NB4 (cell line): ENCODE measurements at regions not wholly inside any gene's neighbourhood (a gene's known extent, or its start where the extent isn't known, plus 50 kb on each side); places are given as distances from the start of the nearest gene placed in this dataset.
"Not testable (repeated sequence)": the region's sequence is repeated elsewhere in the genome, so short reads cannot be mapped to it uniquely, and the experiment has no call there.

Experiments used
- DNase-seq: peaks from one replicate; pipeline ENCODE4 v3.0.0; 2010; ENCODE audit warnings: low read depth
- H3K4me3 ChIP-seq: one replicate; pipeline ENCODE4 v1.5.1; 2011; ENCODE audit warnings: mild to moderate bottlenecking, low read depth, low read length, moderate library complexity
- CTCF ChIP-seq: IDR thresholded peaks from one replicate; pipeline ENCODE4 v1.5.1; 2012; ENCODE audit warnings: low read depth, low read length
- MAX ChIP-seq: IDR thresholded peaks from 2 replicates; pipeline ENCODE4 v1.6.1; 2011; ENCODE audit warnings: low read depth, low read length
- MYC ChIP-seq: IDR thresholded peaks from 2 replicates; pipeline ENCODE4 v1.6.1; 2011; ENCODE audit warnings: low read depth, low read length
- POLR2A ChIP-seq: IDR thresholded peaks from 2 replicates; pipeline ENCODE4 v1.6.1; 2011; ENCODE audit warnings: mild to moderate bottlenecking; ENCODE audit not compliant: insufficient read length; ENCODE audit errors: extremely low read depth

- no peak for TF ChIP-seq MYC
- H3K4me3 ChIP-seq, result no peak overlapping the region
- no peak for DNase-seq
Observed at GRCh38 chr7:68180761-68181160, 1184.1 kb downstream of the TYW1 start.

- DNase-seq, result no peak
- no peak for TF ChIP-seq MYC
- TF ChIP-seq CTCF, result no peak
- TF ChIP-seq POLR2A, result no peak
- no peak for TF ChIP-seq MAX
Observed at GRCh38 chr7:68183176-68183575, 1186.5 kb downstream of the TYW1 start.

GRCh38 chr7:68185631-68186456 lies 1189.2 kb downstream of the TYW1 start:
- H3K4me3 ChIP-seq, result no peak overlapping the region
- DNase-seq, result no peak
- TF ChIP-seq MYC (no peak), CTCF (no peak), POLR2A (no peak), MAX (no peak)

More at GRCh38 chr7:68183176-68183575, 1186.5 kb downstream of the TYW1 start:
- no peak overlapping the region for H3K4me3 ChIP-seq

GRCh38 chr7:68187532-68187931 lies 1190.9 kb downstream of the TYW1 start:
- no peak overlapping the region for H3K4me3 ChIP-seq
- no peak for DNase-seq
- no peak for TF ChIP-seq CTCF
- no peak for TF ChIP-seq POLR2A
- TF ChIP-seq MYC, result no peak
- no peak for TF ChIP-seq MAX

- TF ChIP-seq CTCF (no peak), MYC (no peak), POLR2A (no peak), MAX (no peak)
- DNase-seq, result no peak
- H3K4me3 ChIP-seq, result no peak overlapping the region
Observed at GRCh38 chr7:68192941-68193340, 1196.3 kb downstream of the TYW1 start.

- not testable (repeated sequence) for DNase-seq, H3K4me3 ChIP-seq
Observed at GRCh38 chr7:68195642-68196041, 1199.0 kb downstream of the TYW1 start.
